ENCODE measurements at regions not wholly inside any gene's neighbourhood (a gene's known extent, or its start where the extent isn't known, plus 50 kb on each side); places are given as distances from the start of the nearest gene placed in this dataset.

DNA sequence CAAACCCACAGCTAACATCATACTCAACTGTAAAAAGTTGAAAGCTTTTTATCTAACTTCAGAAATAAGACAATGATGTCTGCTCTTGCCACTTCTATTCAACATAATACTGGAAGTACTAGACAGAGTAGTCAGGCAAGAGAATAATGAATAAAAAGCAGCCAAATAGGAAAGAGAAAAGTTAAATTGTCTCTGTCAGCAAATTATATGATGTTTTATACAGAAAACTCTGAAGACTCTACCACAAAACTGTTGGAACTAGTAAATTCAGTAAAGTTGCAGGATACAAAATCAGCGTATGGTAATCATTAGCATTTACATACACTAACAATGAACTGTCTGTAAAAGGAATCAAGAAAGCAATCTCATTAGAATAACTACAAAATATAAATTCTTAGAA lies 752.9 kb upstream of the CT83 start:
- DNase-seq: no peak

DNA sequence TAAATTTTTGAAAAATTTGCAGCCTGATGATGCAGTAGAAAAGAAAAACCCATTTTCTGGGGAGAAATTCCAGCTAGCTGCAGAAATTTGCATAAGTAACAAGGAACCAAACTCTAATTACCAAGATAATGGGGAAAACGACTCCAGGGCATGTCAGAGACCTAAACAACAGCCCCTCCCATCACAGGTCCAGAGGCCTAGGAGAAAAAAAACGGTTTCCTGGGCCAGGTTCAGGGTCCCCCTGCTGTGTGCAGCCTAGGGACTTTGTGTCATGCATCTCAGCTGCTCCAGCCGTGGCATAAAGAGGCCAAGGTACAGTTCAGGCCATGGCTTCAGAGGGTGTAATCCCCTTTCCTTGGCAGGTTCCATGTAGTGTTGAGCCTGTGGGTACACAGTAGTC lies 733.7 kb upstream of the CT83 start:
- DNase-seq: no peak

DNA sequence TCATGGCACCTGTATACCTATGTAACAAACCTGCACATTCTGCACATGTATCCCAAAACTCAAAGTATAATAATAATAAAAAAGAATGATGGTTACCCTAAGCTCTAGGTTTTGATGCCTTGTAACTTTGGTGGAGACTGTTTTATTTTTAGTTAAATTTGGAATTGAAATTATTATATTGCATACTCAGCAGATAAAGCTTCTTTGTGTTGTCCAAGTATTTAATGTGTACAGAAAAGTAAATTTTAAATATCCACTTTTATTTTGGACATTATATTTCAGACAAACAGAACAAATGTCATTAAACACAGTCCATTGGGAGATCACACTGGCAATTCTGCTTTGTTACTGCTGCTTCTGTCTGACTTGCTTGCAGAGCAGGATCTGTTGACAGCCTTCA lies 684.5 kb upstream of the CT83 start:
- no peak for DNase-seq

DNA sequence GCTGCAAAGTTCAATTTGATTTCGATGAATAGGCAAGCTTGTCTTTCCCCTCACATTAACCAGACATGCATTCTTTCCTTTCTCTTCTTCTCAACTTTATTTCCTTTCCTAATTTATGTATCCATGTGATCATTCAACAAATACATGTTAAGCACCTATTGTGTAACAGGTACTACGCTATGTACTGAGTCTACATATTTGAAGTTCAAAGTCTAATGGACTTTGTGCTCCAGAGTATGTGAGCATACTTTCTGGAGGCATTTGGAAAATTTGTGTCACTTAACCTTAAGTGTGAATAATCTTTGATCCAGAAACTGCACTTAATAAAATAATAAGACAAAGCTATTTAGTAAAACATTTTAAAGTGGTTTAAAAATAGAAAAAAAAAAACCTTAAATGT lies 675.3 kb upstream of the CT83 start:
- no peak for DNase-seq

DNA sequence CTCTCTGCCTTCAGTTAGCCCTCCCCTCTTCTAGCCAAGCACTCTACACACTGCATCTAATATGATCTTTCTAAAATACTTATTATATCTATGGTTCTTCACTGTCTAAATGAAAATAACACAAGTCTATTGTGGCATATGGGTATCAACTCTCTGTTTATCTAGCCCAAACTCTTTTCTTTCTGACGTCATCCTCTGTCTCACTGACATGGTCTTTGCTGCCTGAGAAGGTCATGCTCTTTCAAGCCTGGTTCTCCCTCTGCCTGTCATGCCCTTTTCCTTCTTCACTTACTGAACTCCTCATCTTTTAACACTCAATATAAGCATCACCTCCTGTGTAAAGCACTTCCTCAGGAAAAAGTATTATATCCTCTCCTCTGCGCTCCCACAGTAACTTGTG lies 672.2 kb upstream of the CT83 start:
- DNase-seq: no peak

DNA sequence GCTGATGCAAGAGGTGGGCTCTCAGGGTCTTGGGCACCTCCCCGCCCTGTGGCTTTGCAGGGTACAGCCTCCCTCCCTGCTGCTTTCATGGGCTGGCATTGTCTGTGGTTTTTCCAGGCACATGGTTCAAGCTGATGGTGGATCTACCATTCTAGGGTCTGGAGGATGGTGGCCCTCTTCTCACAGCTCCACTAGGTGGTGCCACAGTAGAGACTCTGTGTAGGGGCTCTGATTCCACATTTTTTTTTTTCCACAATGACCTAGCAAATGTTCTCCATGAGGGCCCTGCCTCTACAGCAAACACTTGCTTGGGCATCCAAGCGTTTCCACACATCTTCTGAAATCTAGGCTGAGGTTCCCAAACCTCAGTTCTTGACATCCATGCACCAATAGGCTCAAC lies 657.9 kb upstream of the CT83 start:
- no peak for DNase-seq

DNA sequence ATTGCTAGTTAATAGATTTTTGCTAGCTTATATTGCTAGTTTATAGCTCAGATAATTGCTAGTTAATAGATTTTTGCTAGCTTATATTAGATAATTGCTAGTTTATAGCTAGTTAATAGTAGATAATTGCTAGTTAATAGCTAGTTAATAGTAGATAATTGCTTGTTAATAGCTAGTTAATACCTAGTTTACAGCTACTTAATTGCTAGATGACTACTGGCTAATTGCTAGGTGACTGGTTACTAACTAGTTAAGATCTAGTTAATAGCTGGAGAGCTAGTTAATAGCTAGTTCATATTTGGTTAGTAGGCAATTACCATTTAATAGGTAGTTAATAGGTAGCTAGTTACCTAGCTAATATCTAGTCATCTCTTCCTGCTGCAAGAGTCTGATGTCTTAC lies 633.8 kb upstream of the CT83 start:
- DNase-seq: no peak

DNA sequence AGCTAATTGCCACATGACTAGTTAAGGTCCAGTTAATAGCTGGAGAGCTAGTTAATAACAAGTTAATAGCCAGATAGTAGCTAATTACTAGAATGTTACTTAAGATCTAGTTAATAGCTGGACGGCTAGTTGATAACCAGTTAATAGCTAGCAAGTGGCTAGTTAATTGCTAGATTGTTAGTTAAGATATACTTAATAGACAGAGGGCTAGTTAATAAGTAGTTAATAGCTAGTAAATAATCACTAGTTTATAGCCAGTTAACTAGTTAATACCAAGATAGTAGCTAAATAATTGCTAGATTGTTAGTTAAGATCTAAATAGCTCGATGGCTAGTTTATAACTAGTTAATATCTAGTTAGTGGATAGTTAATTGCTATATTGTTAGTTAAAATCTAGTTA lies 632.6 kb upstream of the CT83 start:
- no peak for DNase-seq

DNA sequence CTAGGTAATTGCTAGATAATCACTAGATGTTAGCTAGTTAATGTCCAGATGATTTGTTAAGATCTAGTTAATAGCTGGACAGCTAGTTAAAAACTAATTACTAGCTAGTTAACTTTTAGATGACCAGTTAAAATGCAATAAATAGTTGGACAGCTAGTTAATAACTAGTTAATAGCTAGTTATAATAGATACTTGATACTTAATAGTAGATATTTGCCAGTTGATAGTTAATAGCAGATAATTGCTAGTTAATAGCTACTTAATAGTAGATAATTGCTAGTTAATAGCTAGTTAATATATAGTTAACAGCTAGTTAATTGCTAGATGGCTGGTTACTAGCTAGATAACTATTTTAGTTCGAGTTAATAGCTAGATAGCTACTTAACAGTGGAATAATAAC lies 631.4 kb upstream of the CT83 start:
- DNase-seq: no peak

DNA sequence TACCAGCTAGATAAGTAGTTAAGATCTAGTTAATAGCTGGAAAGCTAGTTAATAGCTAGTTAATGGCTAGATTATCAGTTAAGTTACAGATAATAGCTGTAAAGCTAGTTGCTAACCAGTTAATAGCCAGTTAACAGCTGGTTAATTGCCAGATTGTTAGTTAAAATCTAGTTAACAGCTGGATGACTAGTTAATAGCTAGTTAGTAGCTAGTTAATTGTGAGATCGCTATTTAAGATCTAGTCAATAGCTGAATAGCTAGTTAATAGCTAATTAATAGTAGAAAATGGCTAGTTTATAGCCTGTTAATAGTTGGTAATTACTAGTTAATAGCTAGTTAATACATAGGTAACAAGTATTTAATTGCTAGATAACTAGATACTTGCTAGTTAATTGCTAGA lies 630.5 kb upstream of the CT83 start:
- DNase-seq: no peak

DNA sequence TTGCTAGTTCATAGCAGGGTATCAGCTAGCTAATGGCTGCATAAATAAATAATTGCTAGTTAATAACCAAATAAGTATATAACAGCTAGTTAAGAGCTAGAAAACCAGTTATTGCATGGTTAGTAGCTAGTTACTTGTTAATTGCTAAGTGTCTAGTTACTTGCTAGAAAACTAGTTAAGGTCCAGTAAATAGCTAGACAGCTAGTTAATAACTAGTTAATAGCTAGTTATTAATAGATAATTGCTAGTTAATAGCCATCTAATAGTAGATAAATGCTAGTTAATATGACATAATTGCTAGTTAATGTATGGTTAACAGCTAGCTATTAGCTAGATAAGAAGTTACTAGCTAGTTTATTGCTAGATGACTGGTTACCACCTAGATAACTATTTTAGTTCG lies 629.9 kb upstream of the CT83 start:
- DNase-seq: no peak

DNA sequence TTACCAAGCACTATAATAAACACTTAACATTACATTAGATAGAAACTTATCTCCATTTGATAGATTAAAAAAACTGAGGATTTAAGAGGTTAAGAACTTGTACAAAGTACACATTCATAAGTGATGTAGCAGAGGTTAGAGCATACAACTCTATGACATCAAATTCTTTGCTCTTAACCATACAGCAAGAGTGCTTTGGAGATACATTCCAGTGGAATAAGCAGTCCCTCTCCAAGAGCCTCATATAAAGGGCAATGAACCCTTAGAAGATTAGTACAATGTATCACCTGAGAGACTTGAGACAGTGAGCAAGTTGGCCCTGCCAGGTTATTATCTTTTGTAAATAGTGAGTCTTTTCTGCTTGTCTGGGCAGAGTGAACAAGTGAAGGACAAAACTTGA lies 600.4 kb upstream of the CT83 start:
- no peak for DNase-seq

DNA sequence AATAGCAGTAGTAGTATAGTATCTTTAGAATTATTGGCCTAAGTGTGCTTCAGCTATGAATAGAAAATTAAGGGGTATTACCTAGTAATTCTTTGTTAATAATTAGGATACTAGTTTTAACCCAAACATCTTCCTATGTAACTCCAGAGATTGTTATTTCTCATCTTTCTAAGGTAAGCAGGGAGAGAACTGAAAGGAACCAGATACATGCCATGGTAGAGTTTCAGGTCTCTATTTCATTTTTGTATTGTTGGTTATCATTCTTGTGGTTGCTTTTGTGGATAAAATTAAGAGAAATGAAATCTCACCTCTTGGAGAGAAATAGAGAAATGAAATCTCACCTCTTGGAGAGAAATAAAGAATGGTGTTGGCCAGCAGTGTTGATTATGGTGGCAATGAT lies 597.1 kb upstream of the CT83 start:
- DNase-seq: no peak

DNA sequence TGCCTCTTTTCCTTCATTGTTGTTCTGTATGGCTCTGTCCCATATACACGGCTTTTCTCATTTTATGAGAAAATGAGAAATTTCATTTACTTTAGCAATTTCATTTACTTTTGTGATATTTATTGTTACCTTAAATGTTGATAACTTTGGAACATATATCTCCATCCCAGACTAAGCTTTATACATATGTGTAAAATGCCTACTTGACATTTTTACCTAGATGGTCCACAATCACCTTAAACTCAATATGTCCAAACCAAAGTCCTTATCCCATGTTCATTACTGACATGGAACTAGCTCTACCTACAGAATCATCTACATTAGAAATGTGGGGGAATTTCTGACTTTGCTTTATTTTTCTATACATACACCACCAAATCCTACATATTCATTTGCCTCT lies 590.5 kb upstream of the CT83 start:
- DNase-seq: no peak

DNA sequence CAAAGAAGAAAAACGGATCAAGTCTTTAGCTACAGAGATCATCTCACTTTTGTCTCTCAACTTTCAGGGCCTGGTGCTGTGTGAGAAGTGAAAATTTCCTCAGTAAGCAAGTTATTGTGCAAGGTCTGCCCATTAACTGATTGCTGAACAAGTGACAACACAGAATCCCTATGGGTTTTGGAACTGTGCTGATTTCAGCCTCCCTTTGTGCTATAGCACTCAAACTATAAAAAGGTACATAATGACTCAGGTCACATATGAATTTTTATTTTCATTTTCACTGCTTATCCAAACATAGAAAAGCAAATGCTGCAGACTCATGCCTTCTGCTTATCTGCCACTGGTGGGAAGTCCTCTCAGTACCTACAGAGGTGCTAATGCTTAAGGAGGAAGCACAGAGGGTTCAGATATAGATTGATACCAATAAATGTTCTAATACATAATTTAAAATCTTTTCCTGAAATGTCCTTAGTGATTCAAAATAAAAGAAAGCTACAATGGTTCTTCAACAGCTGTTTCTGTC lies 576.2 kb upstream of the CT83 start:
- DNase-seq: no peak

DNA sequence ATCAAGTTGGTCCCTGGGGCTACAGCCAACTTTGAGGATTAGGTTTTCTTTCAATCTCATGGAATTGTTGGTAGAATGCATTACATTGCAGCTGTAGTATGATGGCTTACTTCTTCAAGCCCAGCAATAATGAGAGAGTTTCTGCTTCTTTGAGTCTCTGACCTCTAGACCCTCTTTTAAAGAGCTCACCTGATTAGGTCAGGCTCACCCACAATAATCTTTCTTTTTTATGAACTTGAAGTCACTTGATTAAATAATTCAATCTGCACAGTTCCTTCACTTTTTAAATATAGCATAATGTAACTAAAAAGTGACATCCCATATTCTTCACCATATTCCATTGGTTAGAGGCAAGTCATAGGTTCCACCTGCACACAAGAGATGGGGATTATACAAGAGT lies 547.5 kb upstream of the CT83 start:
- no peak for DNase-seq

DNA sequence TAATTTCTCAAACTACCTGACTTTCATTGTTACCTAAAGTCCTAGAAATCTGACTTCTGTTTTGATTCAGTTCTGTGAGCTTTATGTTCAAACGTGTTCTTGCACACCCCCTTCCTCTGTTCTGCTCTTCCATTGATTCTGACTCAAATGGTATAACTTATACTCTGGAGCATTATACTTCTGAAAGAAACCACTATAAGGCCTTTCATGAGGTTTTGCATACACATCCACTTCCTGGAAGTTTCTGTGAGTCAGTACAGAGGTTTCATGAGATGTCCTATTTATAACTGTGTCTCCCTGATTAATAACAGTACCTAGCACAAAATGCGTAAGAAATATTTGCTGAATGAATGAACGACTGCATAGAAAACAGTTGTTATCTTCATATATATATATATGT lies 540.2 kb upstream of the CT83 start:
- no peak for DNase-seq

DNA sequence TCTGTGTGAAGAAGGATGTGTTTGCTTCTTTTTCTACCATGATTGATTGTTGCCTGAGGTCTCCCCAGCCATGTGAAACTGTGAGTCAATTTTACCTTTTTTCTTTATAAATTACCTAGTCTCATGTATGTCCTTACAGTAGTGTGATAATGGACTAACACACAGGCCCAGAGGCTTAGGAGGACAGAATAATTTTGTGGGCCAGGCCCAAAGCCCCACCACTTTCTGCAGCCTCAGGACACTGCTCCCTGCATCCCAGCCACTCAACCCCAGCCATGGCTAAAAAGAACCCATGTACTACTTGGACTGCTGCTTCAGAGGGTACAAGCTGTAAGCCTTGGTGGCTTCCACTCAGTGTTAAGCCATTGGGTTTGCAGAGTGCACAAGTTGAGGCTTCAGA lies 512.7 kb upstream of the CT83 start:
- DNase-seq: no peak

DNA sequence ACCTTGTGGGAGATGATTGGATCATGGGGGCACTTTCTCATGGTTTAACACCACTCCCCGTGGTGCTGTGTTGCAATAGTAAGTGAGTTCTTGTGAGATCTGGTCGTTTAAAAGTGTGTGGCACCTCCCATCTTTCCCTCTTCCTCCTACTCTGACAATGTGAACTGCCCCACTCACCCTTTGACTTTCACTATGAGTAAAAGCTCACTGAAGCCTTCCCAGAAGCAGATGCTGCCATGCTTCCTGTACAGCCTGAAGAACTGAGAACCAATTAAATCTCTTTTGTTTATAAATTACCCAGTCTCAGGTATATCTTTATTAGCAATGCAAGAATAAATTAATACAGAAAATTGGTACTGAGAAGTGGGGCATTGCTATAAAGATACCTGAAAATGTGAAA lies 509.6 kb upstream of the CT83 start:
- no peak for DNase-seq

DNA sequence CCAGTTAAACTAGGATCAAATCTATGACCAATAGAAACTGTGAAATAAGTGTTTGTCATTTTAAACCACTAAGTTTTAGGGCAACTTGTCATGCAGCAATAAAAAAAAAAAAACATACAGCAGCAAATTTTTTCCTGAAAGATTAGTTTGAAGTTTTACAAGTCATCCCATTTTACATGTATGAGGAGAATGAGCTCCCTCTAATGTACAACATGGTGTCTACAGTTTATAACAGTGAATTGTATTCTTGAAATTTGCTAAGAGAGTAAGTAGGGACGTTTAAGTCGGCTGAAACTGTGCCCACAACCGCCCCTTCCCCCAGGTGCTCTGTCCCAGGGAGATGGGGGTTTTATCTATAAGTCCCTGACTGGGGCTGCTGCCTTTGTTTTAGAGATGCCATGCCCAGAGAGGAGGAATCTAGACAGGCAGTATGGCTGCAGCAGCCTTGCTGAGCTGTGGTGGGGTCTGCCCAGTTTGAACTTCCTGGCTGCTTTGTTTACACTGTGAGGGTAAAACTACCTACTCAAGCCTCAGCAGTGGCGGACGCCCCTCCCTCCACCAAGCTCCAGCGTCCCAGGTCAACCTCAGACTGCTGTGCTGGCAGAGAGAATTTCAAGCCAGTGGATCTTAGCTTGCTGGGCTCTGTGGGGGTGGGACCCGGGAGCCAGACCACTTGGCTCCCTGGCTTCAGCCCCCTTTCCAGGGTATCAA lies 499.3 kb upstream of the CT83 start:
- DNase-seq: no peak

DNA sequence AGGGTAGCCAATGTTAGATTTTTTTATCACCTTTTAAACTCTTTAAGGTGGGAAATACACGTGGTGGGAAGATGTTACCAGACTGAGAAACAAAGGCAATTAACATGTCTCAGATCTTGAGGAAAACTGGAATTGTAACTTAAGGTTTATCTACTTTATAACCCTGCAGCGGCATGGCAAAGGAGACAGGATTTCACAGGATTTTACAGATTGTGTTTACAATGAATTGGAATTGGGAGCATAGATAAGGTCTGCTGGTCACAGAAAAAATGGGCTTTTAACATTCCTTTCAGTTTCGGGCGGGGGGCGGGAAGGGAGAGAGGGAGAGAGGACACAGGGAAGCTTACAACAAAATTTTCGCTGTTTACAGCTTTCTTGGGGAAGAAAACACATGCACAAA lies 467.5 kb upstream of the CT83 start:
- no peak for DNase-seq

DNA sequence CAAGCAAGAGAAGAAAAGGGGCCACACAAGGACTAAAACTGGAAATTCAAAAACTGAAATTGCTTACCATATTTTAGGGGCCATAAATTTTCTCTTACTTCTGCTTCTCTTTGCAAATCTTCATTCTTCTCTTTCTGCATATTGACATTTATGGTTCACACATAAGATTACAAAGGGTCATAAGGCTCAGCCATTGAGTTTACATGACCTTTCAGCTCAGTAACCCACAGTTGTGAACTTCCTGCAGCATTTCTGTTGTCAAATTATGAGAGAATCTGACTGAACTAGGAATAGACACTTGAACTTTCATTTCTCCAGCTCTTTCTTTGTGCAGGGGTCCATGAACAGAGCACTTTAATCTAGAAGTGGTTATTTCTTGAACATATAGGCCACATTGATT lies 434.8 kb upstream of the CT83 start:
- DNase-seq: no peak

DNA sequence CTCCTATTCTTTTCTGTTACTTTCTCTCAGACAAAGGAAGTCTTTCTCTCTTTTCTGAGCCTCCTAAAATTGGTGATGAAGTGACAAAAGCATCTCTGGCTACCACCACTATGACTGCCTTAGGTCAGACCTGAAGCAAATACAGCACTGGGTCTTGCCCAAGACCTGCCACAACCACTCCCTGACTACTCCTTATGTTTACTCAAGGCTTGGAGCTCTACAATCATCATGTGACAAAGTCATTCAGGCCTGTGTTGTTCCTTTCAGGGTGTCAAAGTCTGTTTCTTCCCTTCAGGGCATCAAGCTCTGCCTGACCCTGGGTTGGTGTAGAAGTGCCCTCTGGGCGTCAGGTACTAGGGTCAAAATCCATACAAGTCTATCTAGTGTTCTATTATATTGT lies 419.2 kb upstream of the CT83 start:
- no peak for DNase-seq

DNA sequence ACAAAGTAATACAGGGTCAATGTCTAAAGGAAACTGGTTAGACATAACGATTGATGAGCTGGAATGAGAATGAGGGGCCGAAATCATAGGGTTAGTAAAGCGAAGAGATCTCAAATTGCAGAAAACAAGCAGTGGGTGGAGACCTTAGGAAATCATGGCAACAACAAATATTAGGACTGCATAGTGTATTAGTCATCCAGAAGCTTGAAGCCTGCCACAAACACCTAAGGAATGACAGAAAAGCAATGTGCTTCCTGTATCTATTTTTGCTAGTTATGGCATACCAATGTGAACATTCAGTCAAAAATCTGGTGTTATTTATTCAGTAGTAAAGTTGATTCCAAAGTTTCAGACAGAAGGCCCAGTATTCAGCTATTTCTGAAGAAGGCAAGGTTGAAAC lies 410.9 kb upstream of the CT83 start:
- DNase-seq: no peak

DNA sequence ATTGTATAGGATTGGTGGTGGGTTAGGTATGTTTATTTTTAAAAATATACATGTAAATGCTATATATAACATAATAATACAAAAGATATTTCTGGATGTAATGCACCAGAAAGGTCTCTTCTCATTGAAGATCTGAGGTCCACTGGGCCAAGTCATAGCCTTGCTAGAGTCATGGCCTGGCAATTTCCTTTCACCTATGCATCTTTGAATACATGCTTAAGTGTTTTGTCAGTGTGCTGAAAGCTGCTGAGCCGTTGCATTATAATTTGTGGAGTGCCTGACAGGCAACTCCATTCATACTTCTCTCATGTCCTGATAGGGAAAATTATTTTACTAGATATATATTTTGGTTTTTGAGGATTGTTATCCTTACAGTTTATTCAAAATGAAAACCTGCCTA lies 410.2 kb upstream of the CT83 start:
- DNase-seq: no peak

DNA sequence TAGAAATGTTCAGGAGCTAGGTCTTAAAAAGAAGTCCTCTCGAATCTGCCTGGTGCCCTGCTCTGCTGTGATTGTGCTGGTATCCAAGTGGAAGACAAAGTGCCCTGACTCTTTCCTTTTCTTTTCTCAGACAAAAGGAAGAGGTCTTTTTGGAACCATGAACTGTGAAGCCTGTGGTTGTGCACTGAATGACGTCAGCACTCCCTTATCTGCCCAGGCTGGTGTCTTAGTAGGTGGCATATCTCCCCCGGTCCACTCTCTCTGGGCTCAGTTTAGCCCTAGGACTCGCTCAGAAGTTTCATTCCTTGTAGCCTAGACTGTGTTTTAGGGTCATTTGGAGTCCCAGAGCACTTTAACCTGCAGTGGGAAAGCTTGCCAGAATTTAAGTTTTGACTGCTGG lies 400.3 kb upstream of the CT83 start:
- no peak for DNase-seq
